NCI-H1105 treated with DMSO at 0.1 percent for 48 hours (cell line): ENCODE measurements at regions not wholly inside any gene's neighbourhood (a gene's known extent, or its start where the extent isn't known, plus 50 kb on each side); places are given as distances from the start of the nearest gene placed in this dataset.
"Not testable (repeated sequence)": the region's sequence is repeated elsewhere in the genome, so short reads cannot be mapped to it uniquely, and the experiment has no call there.

Experiments
- DNase-seq: peaks from one replicate; lab custom pipeline; 2025; lab: John Stamatoyannopoulos, UW

- DNase-seq: no peak
Observed at GRCh38 chr1:197985351-197985750, 68.2 kb downstream of the LHX9 start.

DNA sequence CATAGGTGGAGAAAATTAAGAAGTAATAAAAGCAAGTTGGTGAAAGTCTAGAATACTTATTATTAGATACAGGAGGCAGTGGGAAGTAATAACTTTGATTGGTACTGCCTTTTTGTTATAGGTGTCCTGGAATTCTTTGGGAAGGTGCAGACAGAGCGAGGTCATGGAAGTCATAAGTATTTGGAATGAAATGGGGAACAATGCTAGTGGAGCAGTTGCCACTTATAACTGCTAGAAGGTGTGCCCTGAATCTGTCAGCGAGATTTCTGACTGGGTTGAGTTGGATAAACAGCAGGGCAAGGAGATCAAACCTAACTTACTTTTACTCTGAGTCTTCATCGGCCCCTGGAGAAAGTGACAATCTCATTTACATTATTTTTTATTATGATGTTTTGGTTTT, 69.6 kb downstream of the LHX9 start:
- no peak for DNase-seq

GRCh38 chr1:197987294-197987693, 70.1 kb downstream of the LHX9 start:
- DNase-seq: no peak

DNA sequence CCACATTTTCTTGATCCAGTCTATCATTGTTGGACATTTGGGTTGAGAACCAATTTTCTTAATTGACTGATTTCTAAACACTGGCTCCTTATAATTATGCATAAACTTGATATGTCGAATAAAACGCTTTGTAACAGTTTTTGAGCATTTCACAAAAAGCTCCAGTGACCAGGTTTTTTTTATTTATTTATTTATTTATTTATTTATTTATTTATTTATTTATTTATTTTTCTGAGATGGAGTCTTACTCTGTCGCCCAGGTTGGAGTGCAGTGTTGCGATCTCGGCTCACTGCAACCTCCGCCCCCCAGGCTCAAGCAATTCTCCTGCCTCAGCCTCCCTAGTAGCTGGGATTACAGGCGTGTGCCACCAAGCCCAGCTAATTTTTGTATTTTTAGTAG, 71.4 kb downstream of the LHX9 start:
- not testable (repeated sequence) for DNase-seq

DNA sequence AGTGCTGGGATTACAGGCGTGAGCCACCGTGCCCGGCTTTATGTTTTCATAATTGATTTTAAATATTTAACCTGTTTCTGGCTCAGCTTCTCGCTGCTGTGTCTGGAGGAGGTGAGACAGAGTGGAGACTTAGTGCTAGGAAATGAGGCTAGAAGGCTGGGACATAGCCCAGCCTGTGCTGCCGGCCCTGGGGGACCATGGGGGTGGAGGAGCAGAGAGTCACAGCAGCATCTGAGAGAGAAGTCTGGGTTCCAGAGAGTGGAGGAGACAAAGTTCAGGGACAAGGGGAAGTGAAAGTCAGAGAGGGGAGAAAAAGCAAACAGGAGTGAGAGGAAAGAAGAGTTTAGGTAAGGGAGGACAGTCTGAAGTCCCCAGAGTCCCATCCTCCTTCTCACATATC, 71.9 kb downstream of the LHX9 start:
- DNase-seq: no peak

- DNase-seq: no peak
Observed at GRCh38 chr1:197991594-197991993, 74.4 kb downstream of the LHX9 start.

DNA sequence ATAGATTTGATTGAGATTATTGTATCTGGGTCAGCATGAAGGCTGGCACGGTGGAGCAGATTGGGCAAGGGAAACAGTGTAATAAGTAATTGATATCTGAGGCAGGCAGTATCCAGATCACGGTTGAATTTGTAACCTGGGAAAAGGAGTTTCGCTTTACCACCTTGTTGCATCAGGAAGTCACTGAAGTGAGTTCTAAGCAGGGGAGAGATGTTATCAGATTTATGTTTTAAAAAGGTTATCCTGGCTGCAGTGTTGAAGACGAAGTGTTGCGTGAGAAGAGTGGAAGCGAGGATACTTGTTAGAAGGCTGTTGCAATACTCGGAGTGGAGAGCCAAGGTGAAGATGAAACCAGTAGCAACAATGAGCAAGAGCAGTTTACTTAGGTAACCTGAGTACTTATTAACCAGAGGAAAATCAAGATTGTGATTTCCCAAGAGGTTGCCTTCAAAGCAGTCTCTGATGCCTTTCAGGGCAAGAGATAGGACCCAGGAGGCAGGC, 77.8 kb downstream of the LHX9 start:
- no peak for DNase-seq

DNA sequence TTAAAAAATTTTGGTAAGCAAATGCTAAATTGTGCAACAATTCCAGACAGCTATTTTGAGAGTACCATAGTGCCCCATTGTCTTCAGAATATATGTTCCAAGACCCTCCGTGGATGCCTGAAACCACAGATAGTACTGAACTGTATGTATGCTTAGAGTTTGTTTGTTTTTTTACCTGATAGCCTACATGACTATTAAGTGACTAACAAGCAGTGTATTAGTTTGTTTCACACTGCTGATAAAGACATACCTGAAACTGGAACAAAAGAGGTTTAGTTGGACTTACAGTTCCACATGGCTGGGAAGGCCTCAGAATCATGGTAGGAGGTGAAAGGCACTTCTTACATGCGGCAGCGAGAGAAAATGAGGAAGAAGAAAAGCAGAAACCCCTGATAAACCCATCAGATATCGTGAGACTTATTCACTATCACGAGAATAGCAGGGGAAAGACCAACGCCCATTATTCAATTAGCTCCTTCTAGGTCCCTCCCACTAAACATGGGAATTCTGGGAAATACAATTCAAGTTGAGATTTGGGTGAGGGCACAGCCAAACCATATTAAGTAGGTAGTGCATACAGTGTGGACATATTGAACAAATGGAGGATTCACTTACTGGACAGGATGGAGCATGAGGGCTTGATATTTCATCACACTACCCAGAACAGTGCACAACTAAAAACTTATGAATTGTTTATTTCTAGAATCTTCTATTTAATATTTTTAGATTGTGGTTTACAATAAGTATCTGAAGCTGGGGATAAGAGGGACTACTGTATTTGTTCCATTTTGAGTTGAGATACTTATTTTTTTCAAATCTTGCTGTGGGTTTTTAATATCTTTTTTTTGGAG, 78.5 kb downstream of the LHX9 start:
- DNase-seq: no peak

DNA sequence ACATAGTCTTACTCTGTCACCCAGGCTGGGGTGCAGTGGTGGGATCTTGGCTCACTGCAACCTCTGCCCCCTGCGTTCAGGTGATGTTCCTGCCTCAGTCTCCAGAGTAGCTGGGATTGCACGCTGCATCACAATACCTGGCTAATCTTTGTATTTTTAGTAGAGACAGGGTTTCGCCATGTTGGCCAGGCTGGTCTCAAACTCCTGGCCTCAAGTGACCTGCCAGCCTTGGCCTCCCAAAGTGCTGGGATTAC, 79.0 kb downstream of the LHX9 start:
- DNase-seq: not testable (repeated sequence)

- DNase-seq: no peak
Observed at GRCh38 chr1:197998110-197998509, 80.9 kb downstream of the LHX9 start.

DNA sequence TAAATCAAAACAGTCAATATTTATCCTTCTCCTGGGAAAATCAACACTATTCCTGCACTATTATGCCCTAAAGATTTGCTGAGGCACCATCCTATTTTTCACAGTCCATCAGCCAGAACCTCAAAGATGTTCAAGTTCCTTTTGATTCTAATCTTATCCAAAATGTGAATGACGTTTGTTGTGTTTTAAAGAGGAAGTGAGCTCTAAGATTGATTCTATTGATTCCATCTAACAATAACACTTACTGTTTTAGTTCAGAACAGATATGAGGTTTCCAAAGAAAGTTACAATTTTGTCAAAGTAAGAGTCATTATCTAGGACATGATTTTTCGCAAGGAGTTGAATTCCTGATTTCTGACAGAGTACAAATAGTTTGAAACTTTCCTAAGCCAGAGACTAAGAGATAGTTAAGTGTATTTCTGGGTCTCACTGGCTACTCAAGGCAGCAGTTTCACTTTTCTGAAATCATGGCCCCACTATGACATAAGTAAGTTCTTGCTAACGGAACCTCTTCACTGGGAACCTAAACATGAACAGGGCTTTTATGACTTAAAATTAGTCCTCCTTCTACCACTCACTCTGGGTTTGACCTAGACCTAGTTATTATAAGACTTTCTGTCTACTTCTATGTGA, 84.7 kb downstream of the LHX9 start:
- DNase-seq: no peak

GRCh38 chr1:198003468-198003867, 86.3 kb downstream of the LHX9 start:
- DNase-seq: no peak

- DNase-seq: no peak
Observed at GRCh38 chr1:198007011-198007410, 89.8 kb downstream of the LHX9 start.

DNA sequence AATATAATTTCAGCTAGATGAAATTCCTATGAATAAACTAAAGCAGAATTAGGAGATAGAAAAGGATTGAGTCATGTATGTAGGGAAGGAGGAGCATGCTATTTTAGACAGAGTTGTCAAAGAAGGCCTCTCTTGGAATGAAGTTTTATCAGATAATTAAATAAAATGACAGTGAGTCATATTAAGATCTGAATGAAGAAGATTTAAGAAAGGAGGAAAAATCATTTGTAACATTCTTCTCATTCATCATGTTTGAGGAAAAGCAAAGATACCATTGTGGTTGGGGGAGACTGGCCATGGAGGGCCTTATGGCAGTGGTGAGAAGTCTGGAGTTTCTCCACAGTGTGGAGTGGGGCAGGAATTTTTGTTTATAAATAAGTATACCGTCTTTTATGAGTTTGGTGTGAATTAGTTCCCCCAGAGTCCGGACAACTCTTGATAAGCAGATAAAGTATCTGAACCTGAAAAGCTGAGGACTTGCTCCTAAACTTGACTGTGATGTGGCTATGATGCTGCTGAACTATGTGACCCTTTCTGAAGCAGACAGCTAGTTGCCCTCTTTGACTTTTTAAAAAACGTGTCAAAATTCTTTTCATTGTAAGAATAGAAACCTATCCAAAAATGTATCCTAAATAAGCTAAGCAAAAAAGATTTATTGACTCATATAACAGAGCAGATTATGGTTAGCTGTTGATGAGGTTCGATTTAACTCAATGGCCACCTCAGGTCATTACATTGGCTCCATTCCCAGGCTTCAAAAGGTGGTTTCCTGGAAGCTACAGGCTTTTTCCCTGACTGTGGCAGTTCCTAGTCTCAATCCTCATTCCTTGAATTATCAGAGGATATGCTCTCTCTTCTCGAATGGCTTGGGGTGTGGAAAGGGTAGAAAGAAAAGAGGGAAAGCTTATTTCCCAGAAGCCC, 90.8 kb downstream of the LHX9 start:
- no peak for DNase-seq

- no peak for DNase-seq
Observed at GRCh38 chr1:198014355-198014754, 97.2 kb downstream of the LHX9 start.

DNA sequence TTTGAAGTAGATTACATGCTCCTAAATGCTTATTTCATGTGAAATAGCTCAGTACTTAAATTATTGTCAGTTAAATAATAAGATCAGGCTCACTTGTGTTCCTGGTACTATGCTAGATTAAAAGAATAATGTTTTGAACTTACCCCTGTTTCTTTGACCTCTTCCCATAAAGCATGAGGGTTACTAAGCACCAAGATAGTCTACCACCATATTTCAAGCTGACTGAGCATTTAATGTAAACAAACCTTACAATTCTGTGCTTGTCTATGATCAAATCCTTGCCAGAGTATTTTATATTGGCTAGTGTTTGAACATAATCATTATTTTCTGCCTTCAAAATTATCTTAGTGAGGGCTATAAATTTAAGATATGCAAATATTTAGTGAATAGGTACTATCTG, 98.1 kb downstream of the LHX9 start:
- DNase-seq: no peak

DNA sequence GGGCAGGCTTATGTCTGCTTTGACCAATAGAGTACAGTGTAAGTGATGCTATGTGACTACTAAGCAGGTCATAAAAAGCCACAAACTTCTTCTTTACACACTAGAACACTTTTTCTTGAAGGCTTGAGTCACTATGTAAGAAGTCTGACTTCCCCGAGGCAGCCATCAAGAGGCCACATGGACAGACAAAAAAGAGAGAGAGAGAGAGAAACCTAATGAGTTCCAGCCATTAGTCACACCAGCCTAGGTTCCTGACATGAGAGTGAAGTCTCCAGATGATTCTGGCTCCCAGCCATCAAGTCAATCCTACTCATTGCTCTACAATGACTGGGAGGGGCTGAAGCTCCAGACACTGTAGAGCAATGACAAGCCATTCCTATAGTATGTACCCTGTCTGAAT, 101.4 kb downstream of the LHX9 start:
- peak; percentile 19 for DNase-seq

DNA sequence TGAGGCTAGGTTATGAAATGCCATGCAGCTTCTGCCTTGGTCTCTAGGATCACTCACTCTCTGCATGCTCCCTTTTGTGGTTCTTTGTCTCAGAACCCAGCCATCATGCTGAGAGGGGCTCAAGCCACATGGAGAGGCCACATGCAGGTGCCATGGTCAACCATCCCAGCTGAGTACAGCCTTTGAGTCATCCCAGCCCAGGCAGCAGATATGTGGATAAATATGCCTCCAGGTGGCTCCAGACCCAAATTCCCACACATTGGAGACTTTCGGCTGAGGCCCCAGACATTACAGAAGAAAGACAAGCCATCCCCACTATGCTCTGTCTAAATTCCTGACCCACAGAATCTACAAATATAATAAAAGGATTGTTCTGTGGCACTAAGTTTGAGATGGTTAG, 102.0 kb downstream of the LHX9 start:
- DNase-seq: no peak

DNA sequence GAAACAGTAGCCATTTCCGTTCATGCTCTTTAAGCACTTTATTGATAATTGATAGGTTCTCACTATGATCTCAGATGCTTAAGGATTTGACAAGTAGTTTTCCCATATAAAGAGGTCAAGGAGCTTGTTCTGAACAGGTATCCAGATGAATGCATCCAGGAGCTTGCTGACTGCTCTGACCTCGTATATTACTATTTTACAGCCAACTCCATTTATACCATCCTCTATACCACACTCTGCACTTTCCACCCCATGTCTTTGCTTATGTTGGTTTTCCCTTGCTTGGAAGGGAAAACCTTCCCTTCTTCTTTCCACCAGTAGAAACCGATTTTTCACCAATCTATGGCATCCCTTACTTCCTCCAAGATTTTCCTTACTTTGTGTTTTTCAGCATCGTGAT, 107.2 kb downstream of the LHX9 start:
- DNase-seq: no peak

DNA sequence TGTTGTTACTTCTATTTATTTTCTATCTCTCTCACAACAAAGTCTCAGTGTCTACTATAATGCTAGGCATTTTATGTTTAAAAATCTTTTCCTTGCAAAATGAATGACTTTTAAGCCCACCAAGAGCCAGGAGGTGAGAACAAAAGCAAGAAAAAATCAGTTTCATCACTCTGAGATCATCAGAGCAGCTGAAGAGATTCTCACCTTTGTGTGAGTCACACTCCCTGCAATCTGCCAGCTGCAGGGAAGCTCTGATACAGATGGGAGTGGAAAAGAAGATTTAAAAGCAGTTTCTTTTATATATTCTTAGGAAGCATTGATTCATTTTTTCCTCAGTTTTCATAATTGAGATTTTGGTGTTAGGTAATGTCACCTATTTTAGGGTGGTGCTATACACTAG, 107.6 kb downstream of the LHX9 start:
- DNase-seq: no peak

GRCh38 chr1:198030682-198031081, 113.5 kb downstream of the LHX9 start:
- no peak for DNase-seq

GRCh38 chr1:198031086-198031485, 113.9 kb downstream of the LHX9 start:
- DNase-seq: no peak

DNA sequence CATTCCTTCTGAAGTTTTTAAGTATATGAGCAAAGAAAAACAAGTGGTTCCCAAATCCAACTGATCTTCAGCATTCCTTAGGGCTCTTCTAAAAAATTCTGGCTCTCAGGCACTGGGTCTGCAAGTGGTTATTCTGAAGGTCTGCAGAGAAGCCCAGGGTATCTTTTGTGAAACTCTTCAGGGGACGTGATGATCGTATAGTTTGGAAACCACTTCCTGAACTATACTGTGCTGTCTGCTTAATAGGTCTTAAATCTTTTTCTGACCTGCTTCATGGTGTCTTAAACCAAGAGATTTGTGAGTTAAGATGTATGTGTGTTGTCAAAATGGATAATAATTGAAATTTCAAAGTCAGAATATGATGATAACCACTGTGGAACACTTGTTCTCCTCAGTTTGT, 115.5 kb downstream of the LHX9 start:
- DNase-seq: no peak
